Astrocyte (in vitro differentiated cells and primary cell): ENCODE measurements at regions not wholly inside any gene's neighbourhood (a gene's known extent, or its start where the extent isn't known, plus 50 kb on each side); places are given as distances from the start of the nearest gene placed in this dataset.

Source experiments
- DNase-seq: peaks from one replicate; pipeline ENCODE4 v3.0.0-alpha.2; 2010; ENCODE audit warnings: low read depth
- FAIRE-seq: peaks from 2 replicates; lab custom pipeline; 2011; peaks lifted over from hg19 to GRCh38; lab: Jason Lieb, UNC
- H2AFZ ChIP-seq: 2 replicates; pipeline ENCODE4 v1.6.0; 2012; ENCODE audit warnings: low read depth, low read length, inconsistent platforms
- H3K27ac ChIP-seq: 2 replicates; pipeline ENCODE4 v1.5.1; 2011; ENCODE audit warnings: low read depth, low read length, inconsistent platforms
- H3K27me3 ChIP-seq: 2 replicates; pipeline ENCODE4 v1.6.0; 2011; ENCODE audit warnings: low read length, inconsistent platforms; ENCODE audit not compliant: insufficient read depth
- H3K36me3 ChIP-seq: 2 replicates; pipeline ENCODE4 v1.5.1; 2011; ENCODE audit warnings: low read length, inconsistent platforms; ENCODE audit not compliant: insufficient read depth
- H3K4me1 ChIP-seq: 2 replicates; pipeline ENCODE4 v1.5.1; 2011; ENCODE audit warnings: low read length, inconsistent platforms; ENCODE audit not compliant: insufficient read depth
- H3K4me2 ChIP-seq: 2 replicates; pipeline ENCODE4 v1.6.0; 2012; ENCODE audit warnings: low read length, inconsistent platforms
- H3K4me3 ChIP-seq: 2 replicates; pipeline ENCODE4 v1.5.1; 2011; ENCODE audit warnings: low read depth, mild to moderate bottlenecking, low read length, inconsistent platforms; ENCODE audit not compliant: insufficient read depth
- H3K79me2 ChIP-seq: 2 replicates; pipeline ENCODE4 v1.6.0; 2012; ENCODE audit warnings: mild to moderate bottlenecking, low read length, inconsistent platforms; ENCODE audit not compliant: insufficient read depth
- H3K9ac ChIP-seq: 2 replicates; pipeline ENCODE4 v1.6.0; 2012; ENCODE audit warnings: mild to moderate bottlenecking, low read length, inconsistent platforms
- H3K9me3 ChIP-seq: 2 replicates; pipeline ENCODE4 v1.5.1; 2012; ENCODE audit warnings: low read depth, mild to moderate bottlenecking, low read length, inconsistent platforms; ENCODE audit not compliant: insufficient read depth
- H4K20me1 ChIP-seq: 2 replicates; pipeline ENCODE4 v1.6.0; 2012; ENCODE audit warnings: low read length, inconsistent platforms; ENCODE audit not compliant: insufficient read depth
- H3K27ac Mint-ChIP-seq: one replicate; pipeline ENCODE4 v1.8.0; 2021; ENCODE audit warnings: mild to moderate bottlenecking, mixed read lengths; ENCODE audit not compliant: unreplicated experiment
- H3K27me3 Mint-ChIP-seq: one replicate; pipeline ENCODE4 v1.8.0; 2021; ENCODE audit warnings: low read depth, mixed read lengths; ENCODE audit not compliant: unreplicated experiment
- H3K36me3 Mint-ChIP-seq: one replicate; pipeline ENCODE4 v1.8.0; 2021; ENCODE audit warnings: low read depth, mixed read lengths; ENCODE audit not compliant: unreplicated experiment
- H3K4me1 Mint-ChIP-seq: one replicate; pipeline ENCODE4 v1.8.0; 2021; ENCODE audit warnings: low read depth, mixed read lengths; ENCODE audit not compliant: unreplicated experiment
- H3K4me3 Mint-ChIP-seq: one replicate; pipeline ENCODE4 v1.8.0; 2021; ENCODE audit warnings: mild to moderate bottlenecking, moderate library complexity, mixed read lengths; ENCODE audit not compliant: unreplicated experiment
- H3K9me3 Mint-ChIP-seq: one replicate; pipeline ENCODE4 v1.8.0; 2021; ENCODE audit warnings: mild to moderate bottlenecking, mixed read lengths; ENCODE audit not compliant: unreplicated experiment
- CTCF ChIP-seq: IDR thresholded peaks from 2 replicates; pipeline ENCODE4 v1.5.1; 2011; ENCODE audit warnings: low read depth, mild to moderate bottlenecking, inconsistent platforms, low read length, moderate library complexity; ENCODE audit not compliant: insufficient read depth
- EZH2 ChIP-seq: IDR thresholded peaks from 2 replicates; pipeline ENCODE4 v1.6.1; 2012; ENCODE audit warnings: mild to moderate bottlenecking, low read length, inconsistent platforms; ENCODE audit not compliant: insufficient read depth

GRCh38 chr12:112575559-112576067 is 156.9 kb downstream of the PTPN11 start:
- no peak for DNase-seq
- no peak overlapping the region for H3K4me3 Mint-ChIP-seq
- Histone ChIP-seq H3K79me2 (no peaks in the 10 kb centered on the region), H3K27ac (no peak overlapping the region), H3K9me3 (no peaks in the 10 kb centered on the region), H3K4me1 (no peaks in the 10 kb centered on the region), H3K4me2 (no peak overlapping the region), H2AFZ (no peak overlapping the region), H4K20me1 (no peaks in the 10 kb centered on the region), H3K27me3 (peaks cover 6% of the 10 kb centered on the region), H3K36me3 (no peaks in the 10 kb centered on the region), H3K9ac (no peak overlapping the region), H3K4me3 (no peak overlapping the region)
- no peak overlapping the region for H3K27ac Mint-ChIP-seq
- H3K27me3 Mint-ChIP-seq, result peaks cover 29% of the 10 kb centered on the region
- FAIRE-seq, result no peak
- TF ChIP-seq CTCF (no peak), EZH2 (peak; percentile 40)
- H3K36me3 Mint-ChIP-seq, result no peaks in the 10 kb centered on the region
- peaks cover 3% of the 10 kb centered on the region for H3K9me3 Mint-ChIP-seq
- no peaks in the 10 kb centered on the region for H3K4me1 Mint-ChIP-seq

GRCh38 chr12:112577473-112578329 is 159.0 kb downstream of the PTPN11 start:
- Mint-ChIP-seq H3K9me3 (peaks cover 6% of the 10 kb centered on the region), H3K4me1 (no peaks in the 10 kb centered on the region), H3K27ac (no peak overlapping the region), H3K4me3 (no peak overlapping the region), H3K27me3 (peaks cover 25% of the 10 kb centered on the region), H3K36me3 (no peaks in the 10 kb centered on the region)
- Histone ChIP-seq H3K27me3 (peaks cover 6% of the 10 kb centered on the region), H3K27ac (no peak overlapping the region), H4K20me1 (no peaks in the 10 kb centered on the region), H3K4me3 (no peak overlapping the region), H3K4me2 (no peak overlapping the region), H3K79me2 (no peaks in the 10 kb centered on the region), H3K36me3 (no peaks in the 10 kb centered on the region), H3K9ac (no peak overlapping the region), H3K4me1 (no peaks in the 10 kb centered on the region), H2AFZ (no peak overlapping the region), H3K9me3 (no peaks in the 10 kb centered on the region)
- FAIRE-seq (no peak), DNase-seq (no peak)
- TF ChIP-seq EZH2, result no peak
- TF ChIP-seq CTCF, result no peak

- Histone ChIP-seq H3K27ac (no peak overlapping the region), H3K27me3 (no peaks in the 10 kb centered on the region), H2AFZ (no peak overlapping the region), H3K9me3 (no peaks in the 10 kb centered on the region), H3K4me1 (no peaks in the 10 kb centered on the region), H4K20me1 (no peaks in the 10 kb centered on the region), H3K9ac (no peak overlapping the region), H3K4me3 (no peak overlapping the region), H3K79me2 (no peaks in the 10 kb centered on the region), H3K4me2 (no peak overlapping the region), H3K36me3 (no peaks in the 10 kb centered on the region)
- no peak for FAIRE-seq
- Mint-ChIP-seq H3K27me3 (peaks cover 16% of the 10 kb centered on the region), H3K36me3 (no peaks in the 10 kb centered on the region), H3K4me1 (no peaks in the 10 kb centered on the region), H3K9me3 (peaks cover 7% of the 10 kb centered on the region), H3K27ac (no peak overlapping the region), H3K4me3 (no peak overlapping the region)
- no peak for DNase-seq
- TF ChIP-seq CTCF (no peak), EZH2 (no peak)
Observed at GRCh38 chr12:112584266-112584722, 165.5 kb downstream of the PTPN11 start.
